Esophagus muscularis mucosa (tissue), 4 donors: ENCODE measurements at regions not wholly inside any gene's neighbourhood (a gene's known extent, or its start where the extent isn't known, plus 50 kb on each side); places are given as distances from the start of the nearest gene placed in this dataset.

ENCODE experiments used
- DNase-seq: peaks from one replicate; pipeline ENCODE4 v3.0.0-alpha.2; 2017; ENCODE audit errors: extremely low spot score
- H3K27ac ChIP-seq, 4 donors: fragments of 200-600 bp; sonication (generic); replicated peaks in 1 of 4; 1 replicate in 3 of 4; 2 replicates in 1 of 4; pipeline ENCODE4 v1.5.1; 2016 to 2019; ENCODE audit warnings: mild to moderate bottlenecking in 1 of 4
- H3K27me3 ChIP-seq, 4 donors: fragments of 200-600 bp; sonication (generic); one replicate each; pipeline versions ENCODE4 v1.5.1 to v1.6.0; 2016 to 2019
- H3K36me3 ChIP-seq, 4 donors: fragments of 200-600 bp; sonication (generic); one replicate each; pipeline ENCODE4 v1.5.1; 2016 to 2019
- H3K4me1 ChIP-seq, 4 donors: fragments of 200-600 bp; sonication (generic); one replicate each; pipeline ENCODE4 v1.5.1; 2016 to 2019
- H3K4me3 ChIP-seq, 4 donors: fragments of 200-600 bp; sonication (generic); 1 replicate in 2 of 4; 2 replicates in 2 of 4; pipeline ENCODE4 v1.5.1; 2016 to 2019; ENCODE audit warnings: mild to moderate bottlenecking in 4 of 4, moderate library complexity in 1 of 4
- H3K9me3 ChIP-seq, 4 donors: fragments of 200-600 bp; sonication (generic); 1 replicate in 3 of 4; 2 replicates in 1 of 4; pipeline ENCODE4 v1.5.1; 2016 to 2019
- EP300 ChIP-seq: sonication (generic); formaldehyde crosslinking; IDR thresholded peaks from one replicate; pipeline ENCODE4 v1.6.1; 2017; ENCODE audit warnings: antibody characterized with exemption
- POLR2A ChIP-seq: fragments of 450-650 bp; IDR thresholded peaks from one replicate; pipeline ENCODE4 v1.6.1; 2017; ENCODE audit warnings: antibody characterized with exemption, moderate library complexity, mild to moderate bottlenecking, low read depth
- POLR2AphosphoS5 ChIP-seq, 2 donors: sonication (generic); formaldehyde crosslinking; IDR thresholded peaks; one replicate each; pipeline ENCODE4 v1.6.1; 2017; ENCODE audit warnings: antibody characterized with exemption in 2 of 2
- WGBS: methylation state at CpG from one replicate; pipeline ENCODE4 v1.1.5; 2018; 5-methylcytosine and 5-hydroxymethylcytosine counted together
- intact Hi-C: fragments of 100-400 bp; cut with DNase I; formaldehyde crosslinking; loops from one replicate; pipeline ENCODE4 v1.15.1; 2023
- TF ChIP-seq, protein P1 (sequence below), 3 experiments: fragments of 200-600 bp in 2 of 3; fragments of 450-650 bp in 1 of 3; sonication (generic) in 2 of 3; IDR thresholded peaks; one replicate each; pipeline ENCODE4 v1.5.1; 2017 to 2019; ENCODE audit warnings: antibody characterized with exemption in 3 of 3, mild to moderate bottlenecking in 2 of 3, moderate library complexity in 1 of 3

DNA sequence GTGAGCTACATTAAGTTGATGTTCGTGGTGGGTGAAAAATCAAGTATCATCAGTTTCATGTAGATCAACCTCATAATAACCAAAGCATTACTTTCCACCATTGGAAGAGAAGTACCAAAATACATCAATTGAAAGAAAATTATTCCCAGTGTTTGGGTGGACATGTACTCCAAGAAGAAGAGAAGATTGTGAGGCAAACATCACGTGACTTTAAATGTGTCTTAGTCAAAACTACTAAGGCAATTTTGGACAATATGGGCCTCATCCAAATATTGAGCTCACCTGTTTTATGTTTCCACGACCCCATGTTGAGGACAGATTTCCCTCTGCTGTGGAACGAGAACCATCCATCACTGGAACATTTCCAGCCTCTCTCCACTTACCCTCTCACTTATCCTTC, 303.0 kb upstream of the LMCD1 start:
- no peak overlapping the region for H3K4me3 ChIP-seq
- H3K36me3 ChIP-seq: no peaks in the 10 kb centered on the region
- 72% methylated on average over 4 of the region's 4 CpGs for WGBS
- no peak for TF ChIP-seq EP300
- no peak for TF ChIP-seq POLR2AphosphoS5 (IDR thresholded peaks at IDR 0.05)
- TF ChIP-seq, protein P1, sequence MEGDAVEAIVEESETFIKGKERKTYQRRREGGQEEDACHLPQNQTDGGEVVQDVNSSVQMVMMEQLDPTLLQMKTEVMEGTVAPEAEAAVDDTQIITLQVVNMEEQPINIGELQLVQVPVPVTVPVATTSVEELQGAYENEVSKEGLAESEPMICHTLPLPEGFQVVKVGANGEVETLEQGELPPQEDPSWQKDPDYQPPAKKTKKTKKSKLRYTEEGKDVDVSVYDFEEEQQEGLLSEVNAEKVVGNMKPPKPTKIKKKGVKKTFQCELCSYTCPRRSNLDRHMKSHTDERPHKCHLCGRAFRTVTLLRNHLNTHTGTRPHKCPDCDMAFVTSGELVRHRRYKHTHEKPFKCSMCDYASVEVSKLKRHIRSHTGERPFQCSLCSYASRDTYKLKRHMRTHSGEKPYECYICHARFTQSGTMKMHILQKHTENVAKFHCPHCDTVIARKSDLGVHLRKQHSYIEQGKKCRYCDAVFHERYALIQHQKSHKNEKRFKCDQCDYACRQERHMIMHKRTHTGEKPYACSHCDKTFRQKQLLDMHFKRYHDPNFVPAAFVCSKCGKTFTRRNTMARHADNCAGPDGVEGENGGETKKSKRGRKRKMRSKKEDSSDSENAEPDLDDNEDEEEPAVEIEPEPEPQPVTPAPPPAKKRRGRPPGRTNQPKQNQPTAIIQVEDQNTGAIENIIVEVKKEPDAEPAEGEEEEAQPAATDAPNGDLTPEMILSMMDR (IDR thresholded peaks at IDR 0.05): no peak
- TF ChIP-seq POLR2A: no peak
- no peak overlapping the region for H3K27ac ChIP-seq
- no peaks in the 10 kb centered on the region for H3K4me1 ChIP-seq
- no peaks in the 10 kb centered on the region for H3K27me3 ChIP-seq
- intact Hi-C loops: no loop called here
- DNase-seq: no peak
- peaks cover 0 to 8% (median 0%) of the 10 kb centered on the region in 4 donors for H3K9me3 ChIP-seq

GRCh38 chr3:8200996-8201395, 300.6 kb upstream of the LMCD1 start:
- TF ChIP-seq, protein P1 (IDR thresholded peaks at IDR 0.05): no peak
- TF ChIP-seq POLR2AphosphoS5 (IDR thresholded peaks at IDR 0.05) (no peak), EP300 (no peak), POLR2A (no peak)
- 90% methylated on average over 3 of the region's 3 CpGs for WGBS
- intact Hi-C loops: no loop called here
- no peak overlapping the region for H3K4me3 ChIP-seq
- peaks cover 0 to 2% (median 0%) of the 10 kb centered on the region in 4 donors for H3K9me3 ChIP-seq
- no peaks in the 10 kb centered on the region for H3K27me3 ChIP-seq
- no peaks in the 10 kb centered on the region for H3K36me3 ChIP-seq
- H3K4me1 ChIP-seq: peaks cover 0 to 2% (median 0%) of the 10 kb centered on the region in 4 donors
- no peak for DNase-seq
- no peak overlapping the region for H3K27ac ChIP-seq

GRCh38 chr3:8201886-8202285, 299.7 kb upstream of the LMCD1 start:
- H3K27ac ChIP-seq: no peak overlapping the region
- DNase-seq: no peak
- H3K4me3 ChIP-seq: no peak overlapping the region
- 97% methylated on average over 4 of the region's 4 CpGs for WGBS
- H3K9me3 ChIP-seq: no peaks in the 10 kb centered on the region
- TF ChIP-seq, protein P1 (IDR thresholded peaks at IDR 0.05): no peak
- TF ChIP-seq POLR2AphosphoS5 (IDR thresholded peaks at IDR 0.05): no peak
- TF ChIP-seq EP300: no peak
- TF ChIP-seq POLR2A: no peak
- no peaks in the 10 kb centered on the region for H3K36me3 ChIP-seq
- intact Hi-C loops: no loop called here
- H3K27me3 ChIP-seq: no peaks in the 10 kb centered on the region
- H3K4me1 ChIP-seq: peaks cover 0 to 4% (median 0%) of the 10 kb centered on the region in 4 donors

DNA sequence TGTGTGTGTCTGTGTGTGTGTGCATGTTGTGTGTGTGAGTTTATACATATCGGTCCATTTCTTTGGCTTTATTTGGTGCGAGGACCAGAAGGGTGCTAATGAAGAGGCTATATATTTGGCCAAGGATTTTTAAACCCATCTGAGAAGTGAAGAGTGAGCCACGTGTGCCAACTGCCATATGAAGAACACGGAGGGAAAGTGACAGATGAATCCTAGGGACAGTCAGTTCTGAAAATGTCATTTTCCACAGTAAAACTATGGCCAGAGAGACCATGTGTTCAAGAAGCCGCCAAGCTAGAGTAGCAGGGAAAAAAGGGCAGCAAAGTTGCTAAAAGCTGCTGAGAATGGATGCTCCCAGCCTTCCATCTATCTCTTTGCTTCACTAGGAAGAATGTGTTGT, 297.3 kb upstream of the LMCD1 start:
- Histone ChIP-seq H3K4me3 (no peak overlapping the region), H3K36me3 (no peaks in the 10 kb centered on the region), H3K27ac (no peak overlapping the region), H3K9me3 (no peaks in the 10 kb centered on the region), H3K4me1 (peaks cover 0 to 4% (median 0%) of the 10 kb centered on the region in 4 donors), H3K27me3 (no peaks in the 10 kb centered on the region)
- no peak for TF ChIP-seq POLR2AphosphoS5 (IDR thresholded peaks at IDR 0.05)
- TF ChIP-seq EP300: no peak
- TF ChIP-seq, protein P1 (IDR thresholded peaks at IDR 0.05): no peak
- TF ChIP-seq POLR2A: no peak
- 61% methylated on average over 5 of the region's 5 CpGs for WGBS
- intact Hi-C loops: no loop called here
- no peak for DNase-seq

DNA sequence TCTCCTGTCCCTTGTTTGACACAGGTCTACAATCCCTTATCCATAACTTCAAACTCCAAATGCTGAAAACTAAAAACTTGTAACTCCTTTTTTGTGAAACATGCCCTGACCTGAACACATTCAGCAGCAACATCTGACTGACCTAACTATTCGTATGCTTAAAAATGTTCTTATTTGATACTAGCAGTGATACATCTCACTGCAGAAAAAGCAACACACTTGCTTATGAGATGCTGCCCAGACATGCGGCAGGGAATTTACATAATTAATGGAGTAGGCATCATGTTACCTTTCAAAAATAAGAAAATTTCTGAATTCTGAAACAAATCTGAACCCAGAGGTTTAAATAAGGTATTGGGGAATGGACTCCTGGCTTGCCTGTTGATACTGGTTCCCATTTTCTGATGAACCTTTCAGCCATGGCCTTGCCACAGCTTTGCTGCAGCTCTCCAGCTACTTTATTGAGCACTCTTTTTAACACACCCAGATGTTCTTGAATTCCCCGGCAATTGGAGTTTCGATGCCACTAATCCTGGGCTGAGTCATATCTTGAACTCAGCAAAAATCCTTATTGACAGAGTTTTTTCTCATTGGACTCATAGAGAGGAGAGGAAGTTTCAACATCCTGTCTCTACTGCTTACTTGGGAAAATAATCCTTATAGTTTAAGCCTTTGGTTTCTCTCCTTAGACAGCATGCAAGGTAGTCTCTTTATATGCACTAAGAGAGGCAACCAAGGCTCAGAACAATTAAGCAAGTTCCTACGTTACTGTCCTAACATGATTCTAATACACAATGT, 296.6 kb upstream of the LMCD1 start:
- no peak overlapping the region for H3K4me3 ChIP-seq
- intact Hi-C loops: no loop called here
- no peak overlapping the region for H3K27ac ChIP-seq
- 75% methylated on average over 5 of the region's 5 CpGs for WGBS
- no peaks in the 10 kb centered on the region for H3K9me3 ChIP-seq
- peaks cover 0 to 4% (median 0%) of the 10 kb centered on the region in 4 donors for H3K4me1 ChIP-seq
- TF ChIP-seq POLR2A (no peak), POLR2AphosphoS5 (IDR thresholded peaks at IDR 0.05) (no peak), EP300 (no peak)
- TF ChIP-seq, protein P1 (IDR thresholded peaks at IDR 0.05): no peak
- DNase-seq: no peak
- H3K36me3 ChIP-seq: no peaks in the 10 kb centered on the region
- no peaks in the 10 kb centered on the region for H3K27me3 ChIP-seq
